H1 (cell line): ENCODE measurements at regions not wholly inside any gene's neighbourhood (a gene's known extent, or its start where the extent isn't known, plus 50 kb on each side); places are given as distances from the start of the nearest gene placed in this dataset.

Experiments
- CTCF ChIA-PET: fragments of 300-600 bp; sonication (Branson Sonifier 250); formaldehyde crosslinking; loops from one replicate; lab custom pipeline; 2021; ENCODE audit not compliant: partially characterized antibody; lab: Charles Lee
- POLR2A ChIA-PET: fragments of 300-600 bp; sonication (Branson Sonifier 250); formaldehyde crosslinking; loops from one replicate; lab custom pipeline; 2021; ENCODE audit warnings: inconsistent platforms; ENCODE audit not compliant: partially characterized antibody; lab: Charles Lee
- DNase-seq, 2 experiments: peaks; one replicate each; pipeline versions ENCODE4 v3.0.0 to v3.0.0-alpha.2; 2010 to 2022; ENCODE audit warnings: low spot score in 2 of 2, low read depth in 1 of 2, mixed read lengths in 1 of 2
- FAIRE-seq: peaks from 2 replicates; lab custom pipeline; 2011; peaks lifted over from hg19 to GRCh38; lab: Jason Lieb, UNC
- H2AFZ ChIP-seq: 2 replicates; pipeline ENCODE4 v1.8.1; 2012; ENCODE audit warnings: low read length, inconsistent platforms
- H2AK5ac ChIP-seq: 2 replicates; pipeline ENCODE4 v1.6.1; 2013; ENCODE audit warnings: low read depth, low read length
- H2BK120ac ChIP-seq: replicated peaks from 2 replicates; pipeline ENCODE3; 2013; ENCODE audit warnings: low read depth, low read length, inconsistent platforms
- H2BK12ac ChIP-seq: 2 replicates; pipeline ENCODE4 v1.6.1; 2013; ENCODE audit warnings: low read depth, low read length
- H2BK15ac ChIP-seq: 2 replicates; pipeline ENCODE4 v1.6.1; 2013; ENCODE audit warnings: low read length
- H2BK20ac ChIP-seq: 2 replicates; pipeline ENCODE4 v1.6.1; 2013; ENCODE audit warnings: low read length
- H2BK5ac ChIP-seq: 2 replicates; pipeline ENCODE4 v1.6.1; 2013; ENCODE audit warnings: low read depth, low read length
- H3K14ac ChIP-seq: 2 replicates; pipeline ENCODE4 v1.6.1; 2013; ENCODE audit warnings: inconsistent platforms; ENCODE audit not compliant: insufficient read length
- H3K18ac ChIP-seq: 2 replicates; pipeline ENCODE4 v1.6.1; 2013; ENCODE audit warnings: low read length; ENCODE audit errors: extremely low read depth
- H3K23ac ChIP-seq: 2 replicates; pipeline ENCODE4 v1.6.1; 2013; ENCODE audit warnings: inconsistent platforms; ENCODE audit not compliant: insufficient read length
- H3K23me2 ChIP-seq: 2 replicates; pipeline ENCODE4 v1.6.1; 2013; ENCODE audit warnings: low read depth, low read length
- H3K27ac ChIP-seq: 2 replicates; pipeline ENCODE4 v1.6.1; 2011; ENCODE audit warnings: low read depth, low read length, inconsistent platforms
- H3K27me3 ChIP-seq, 4 experiments: replicated peaks in 1 of 4; 1 replicate in 1 of 4; 2 replicates in 3 of 4; pipeline versions ENCODE4 v1.6.1 to v1.8.1; 2011 to 2013; ENCODE audit warnings: low read length in 3 of 4, mild to moderate bottlenecking in 3 of 4, inconsistent platforms in 2 of 4, mixed read lengths in 2 of 4, moderate library complexity in 1 of 4; ENCODE audit not compliant: control insufficient read depth in 3 of 4, insufficient read depth in 3 of 4; ENCODE audit errors: extremely low read depth in 1 of 4
- H3K36me3 ChIP-seq, 4 experiments: 2 replicates each; pipeline versions ENCODE4 v1.6.1 to v1.8.1; 2011 to 2013; ENCODE audit warnings: mild to moderate bottlenecking in 4 of 4, low read length in 3 of 4, moderate library complexity in 2 of 4, control low read depth in 1 of 4, inconsistent platforms in 1 of 4; ENCODE audit not compliant: insufficient read depth in 4 of 4, control insufficient read depth in 2 of 4
- H3K4ac ChIP-seq: replicated peaks from 2 replicates; pipeline ENCODE3; 2013; ENCODE audit warnings: low read length, low read depth, mixed read lengths, inconsistent platforms; ENCODE audit not compliant: insufficient read length
- H3K4me1 ChIP-seq, 4 experiments: replicated peaks in 1 of 4; 1 replicate in 1 of 4; 2 replicates in 3 of 4; pipeline versions ENCODE4 v1.6.1 to v1.8.1; 2011 to 2013; ENCODE audit warnings: low read length in 3 of 4, inconsistent platforms in 2 of 4, mixed read lengths in 1 of 4; ENCODE audit not compliant: insufficient read depth in 4 of 4, control insufficient read depth in 3 of 4
- H3K4me2 ChIP-seq, 2 experiments: 2 replicates each; pipeline versions ENCODE4 v1.6.1 to v1.8.1; 2011 to 2013; ENCODE audit warnings: low read depth in 2 of 2, low read length in 2 of 2, control low read depth in 1 of 2, inconsistent platforms in 1 of 2, mild to moderate bottlenecking in 1 of 2; ENCODE audit not compliant: insufficient read depth in 1 of 2
- H3K4me3 ChIP-seq, 4 experiments: fragments of 200-600, 300-600 bp in 1 of 4; sonication (generic), shearing (Covaris generic), sonication (Bioruptor Twin) in 1 of 4; 2 replicates each; pipeline versions ENCODE4 v1.5.1 to v1.8.1; 2011 to 2016; ENCODE audit warnings: low read length in 4 of 4, low read depth in 3 of 4, control low read depth in 2 of 4, inconsistent platforms in 2 of 4, mild to moderate bottlenecking in 2 of 4, mixed read lengths in 1 of 4, moderate library complexity in 1 of 4; ENCODE audit not compliant: insufficient read depth in 2 of 4; ENCODE audit errors: extremely low read depth in 1 of 4
- H3K56ac ChIP-seq: replicated peaks from 2 replicates; pipeline ENCODE3; 2013; ENCODE audit warnings: low read depth, mild to moderate bottlenecking, mixed read lengths, low read length, inconsistent platforms; ENCODE audit not compliant: insufficient read length
- H3K79me1 ChIP-seq: 2 replicates; pipeline ENCODE4 v1.6.1; 2013; ENCODE audit warnings: low read depth, low read length, control low read depth
- H3K79me2 ChIP-seq, 2 experiments: 2 replicates each; pipeline versions ENCODE4 v1.6.1 to v1.8.1; 2012 to 2013; ENCODE audit warnings: low read length in 2 of 2, mild to moderate bottlenecking in 2 of 2, inconsistent platforms in 1 of 2; ENCODE audit not compliant: insufficient read depth in 2 of 2, control insufficient read depth in 1 of 2
- H3K9ac ChIP-seq, 4 experiments: replicated peaks in 1 of 4; 1 replicate in 1 of 4; 2 replicates in 3 of 4; pipeline versions ENCODE4 v1.6.1 to v1.8.1; 2011 to 2013; ENCODE audit warnings: low read depth in 3 of 4, low read length in 3 of 4, control low read depth in 2 of 4, mild to moderate bottlenecking in 2 of 4, moderate library complexity in 2 of 4, inconsistent platforms in 1 of 4; ENCODE audit errors: extremely low read depth in 1 of 4
- H3K9me3 ChIP-seq, 2 experiments: 2 replicates each; pipeline versions ENCODE4 v1.6.1 to v1.8.1; 2012 to 2013; ENCODE audit warnings: mild to moderate bottlenecking in 2 of 2, moderate library complexity in 2 of 2, control low read depth in 1 of 2, inconsistent platforms in 1 of 2, low read depth in 1 of 2, low read length in 1 of 2, mixed read lengths in 1 of 2; ENCODE audit not compliant: insufficient read depth in 2 of 2
- H4K20me1 ChIP-seq, 2 experiments: replicated peaks in 1 of 2; 2 replicates each; pipeline versions ENCODE3 to v1.8.1; 2011 to 2013; ENCODE audit warnings: inconsistent platforms in 2 of 2, low read length in 2 of 2, mild to moderate bottlenecking in 1 of 2; ENCODE audit not compliant: insufficient read depth in 2 of 2, control insufficient read depth in 1 of 2
- H4K5ac ChIP-seq: 2 replicates; pipeline ENCODE4 v1.6.1; 2013; ENCODE audit warnings: low read length, low read depth, mixed read lengths, inconsistent platforms; ENCODE audit not compliant: insufficient read length
- H4K8ac ChIP-seq: 2 replicates; pipeline ENCODE4 v1.8.0; 2013; ENCODE audit warnings: mild to moderate bottlenecking, moderate library complexity, low read length, inconsistent platforms; ENCODE audit not compliant: insufficient read depth; ENCODE audit errors: extremely low read depth
- H4K91ac ChIP-seq: replicated peaks from 2 replicates; pipeline ENCODE3; 2013; ENCODE audit warnings: low read length, mixed read lengths, inconsistent platforms; ENCODE audit not compliant: insufficient read length
- BCL11A ChIP-seq, 2 experiments: IDR thresholded peaks; one replicate each; pipeline ENCODE4 v1.6.1; 2011; ENCODE audit warnings: low read depth in 2 of 2, low read length in 2 of 2, mild to moderate bottlenecking in 2 of 2
- EGR1 ChIP-seq: IDR thresholded peaks from 2 replicates; pipeline ENCODE4 v1.6.1; 2011; ENCODE audit warnings: low read depth, low read length, borderline replicate concordance
- KDM1A ChIP-seq: fragments of 200-600, 300-600 bp; sonication (generic); IDR thresholded peaks from 2 replicates; pipeline ENCODE4 v1.7.1; 2016; ENCODE audit warnings: mild to moderate bottlenecking, low read length, borderline replicate concordance
- POLR2A ChIP-seq, 2 experiments: IDR thresholded peaks; 1 replicate in 1 of 2; 2 replicates in 1 of 2; pipeline ENCODE4 v1.6.1; 2011; ENCODE audit warnings: low read depth in 2 of 2, low read length in 2 of 2, mild to moderate bottlenecking in 2 of 2; ENCODE audit errors: control extremely low read depth in 1 of 2
- RAD21 ChIP-seq, 2 experiments: IDR thresholded peaks in 1 of 2; conservative IDR thresholded peaks in 1 of 2; 2 replicates each; pipeline ENCODE4 v1.6.1; 2011; ENCODE audit warnings: low read depth in 2 of 2, low read length in 2 of 2, improper control_type of control experiment in 1 of 2, inconsistent platforms in 1 of 2, mild to moderate bottlenecking in 1 of 2, moderate library complexity in 1 of 2
- SP1 ChIP-seq: IDR thresholded peaks from 2 replicates; pipeline ENCODE4 v1.6.1; 2011; ENCODE audit warnings: low read depth, low read length
- TAF1 ChIP-seq: IDR thresholded peaks from 2 replicates; pipeline ENCODE4 v1.6.1; 2011; ENCODE audit warnings: mild to moderate bottlenecking, low read depth, low read length
- TAF7 ChIP-seq: optimal IDR thresholded peaks from 2 replicates; pipeline ENCODE3; 2011; ENCODE audit warnings: low read depth, mild to moderate bottlenecking, inconsistent platforms, low read length, moderate library complexity, borderline replicate concordance
- ZNF274 ChIP-seq: IDR thresholded peaks from 2 replicates; pipeline ENCODE4 v1.7.0; 2012; ENCODE audit warnings: low read length, borderline replicate concordance; ENCODE audit errors: extremely low read depth
- WGBS, 2 experiments: shearing (Covaris generic) in 1 of 2; methylation state at CpG; one replicate each; pipeline versions ENCODE4 v1.1.6 to v1.1.7; 2013 to 2015; ENCODE audit warnings: low lambda C conversion rate in 2 of 2, mixed read lengths in 2 of 2, inconsistent platforms in 1 of 2, low coverage in 1 of 2, missing lambda C conversion rate in 1 of 2; ENCODE audit not compliant: insufficient replicate concordance in 2 of 2, insufficient coverage in 1 of 2, insufficient read length in 1 of 2; ENCODE audit errors: extremely low coverage in 1 of 2, missing lambda C conversion rate in 1 of 2; 5-methylcytosine and 5-hydroxymethylcytosine counted together
- TF ChIP-seq, protein P1 (sequence below): IDR thresholded peaks from 2 replicates; pipeline ENCODE4 v1.6.1; 2012; ENCODE audit warnings: low read length, inconsistent platforms
- TF ChIP-seq, protein P2 (sequence below), 3 experiments: IDR thresholded peaks; 1 replicate in 2 of 3; 2 replicates in 1 of 3; pipeline versions ENCODE4 v1.5.1 to v1.6.1; 2011; ENCODE audit warnings: low read length in 3 of 3, mild to moderate bottlenecking in 3 of 3, inconsistent platforms in 2 of 3, low read depth in 1 of 3, moderate library complexity in 1 of 3; ENCODE audit not compliant: insufficient read depth in 1 of 3; ENCODE audit errors: control extremely low read depth in 1 of 3

DNA sequence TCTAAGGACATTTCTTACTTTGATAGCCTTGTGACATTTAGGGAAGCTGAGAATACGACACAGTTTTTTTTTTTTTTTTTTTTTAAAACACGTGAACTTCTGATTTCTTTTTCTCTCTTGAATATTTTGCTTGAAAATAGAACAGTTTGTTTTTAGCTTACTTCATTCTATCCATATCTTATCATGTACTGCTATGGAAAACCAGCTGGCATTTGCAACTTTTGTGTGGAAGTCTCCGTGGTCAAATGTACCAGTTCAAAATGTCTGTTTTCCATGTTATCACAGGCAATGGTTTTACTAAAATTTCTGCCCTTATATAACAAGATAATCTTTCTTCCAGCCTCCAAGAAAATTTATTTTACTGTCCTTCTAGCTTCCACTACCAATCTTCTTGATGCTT, 821.6 kb downstream of the DNAJB9 start:
- Histone ChIP-seq H2BK20ac (no peak overlapping the region), H3K4me3 (no peak overlapping the region), H3K4ac (no peak overlapping the region), H2AFZ (no peak overlapping the region), H3K4me2 (no peak overlapping the region), H3K27me3 (no peaks in the 10 kb centered on the region), H3K9me3 (no peaks in the 10 kb centered on the region), H3K14ac (no peak overlapping the region), H4K20me1 (no peaks in the 10 kb centered on the region), H4K91ac (no peak overlapping the region), H3K4me1 (no peaks in the 10 kb centered on the region), H3K18ac (no peak overlapping the region), H3K36me3 (no peaks in the 10 kb centered on the region), H2BK5ac (no peak overlapping the region), H2BK120ac (no peak overlapping the region), H2AK5ac (no peak overlapping the region), H4K8ac (no peak overlapping the region), H2BK15ac (no peak overlapping the region), H4K5ac (no peak overlapping the region), H3K23me2 (no peaks in the 10 kb centered on the region), H3K27ac (no peak overlapping the region), H3K56ac (no peak overlapping the region), H3K79me2 (no peaks in the 10 kb centered on the region), H3K9ac (no peak overlapping the region), H3K79me1 (no peaks in the 10 kb centered on the region), H2BK12ac (no peak overlapping the region), H3K23ac (no peak overlapping the region)
- 89% methylated on average over 3 of the region's 3 CpGs; no CpG with 5 or more reads in 1 of the 2 experiments for WGBS, 2 experiments
- ChIA-PET CTCF (no interaction called here), POLR2A (no interaction called here)
- DNase-seq (no peak), FAIRE-seq (no peak)
- TF ChIP-seq ZNF274 = no peak
- TF ChIP-seq, protein P1, sequence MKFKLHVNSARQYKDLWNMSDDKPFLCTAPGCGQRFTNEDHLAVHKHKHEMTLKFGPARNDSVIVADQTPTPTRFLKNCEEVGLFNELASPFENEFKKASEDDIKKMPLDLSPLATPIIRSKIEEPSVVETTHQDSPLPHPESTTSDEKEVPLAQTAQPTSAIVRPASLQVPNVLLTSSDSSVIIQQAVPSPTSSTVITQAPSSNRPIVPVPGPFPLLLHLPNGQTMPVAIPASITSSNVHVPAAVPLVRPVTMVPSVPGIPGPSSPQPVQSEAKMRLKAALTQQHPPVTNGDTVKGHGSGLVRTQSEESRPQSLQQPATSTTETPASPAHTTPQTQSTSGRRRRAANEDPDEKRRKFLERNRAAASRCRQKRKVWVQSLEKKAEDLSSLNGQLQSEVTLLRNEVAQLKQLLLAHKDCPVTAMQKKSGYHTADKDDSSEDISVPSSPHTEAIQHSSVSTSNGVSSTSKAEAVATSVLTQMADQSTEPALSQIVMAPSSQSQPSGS = no peak
- TF ChIP-seq SP1 = no peak
- TF ChIP-seq, protein P2, sequence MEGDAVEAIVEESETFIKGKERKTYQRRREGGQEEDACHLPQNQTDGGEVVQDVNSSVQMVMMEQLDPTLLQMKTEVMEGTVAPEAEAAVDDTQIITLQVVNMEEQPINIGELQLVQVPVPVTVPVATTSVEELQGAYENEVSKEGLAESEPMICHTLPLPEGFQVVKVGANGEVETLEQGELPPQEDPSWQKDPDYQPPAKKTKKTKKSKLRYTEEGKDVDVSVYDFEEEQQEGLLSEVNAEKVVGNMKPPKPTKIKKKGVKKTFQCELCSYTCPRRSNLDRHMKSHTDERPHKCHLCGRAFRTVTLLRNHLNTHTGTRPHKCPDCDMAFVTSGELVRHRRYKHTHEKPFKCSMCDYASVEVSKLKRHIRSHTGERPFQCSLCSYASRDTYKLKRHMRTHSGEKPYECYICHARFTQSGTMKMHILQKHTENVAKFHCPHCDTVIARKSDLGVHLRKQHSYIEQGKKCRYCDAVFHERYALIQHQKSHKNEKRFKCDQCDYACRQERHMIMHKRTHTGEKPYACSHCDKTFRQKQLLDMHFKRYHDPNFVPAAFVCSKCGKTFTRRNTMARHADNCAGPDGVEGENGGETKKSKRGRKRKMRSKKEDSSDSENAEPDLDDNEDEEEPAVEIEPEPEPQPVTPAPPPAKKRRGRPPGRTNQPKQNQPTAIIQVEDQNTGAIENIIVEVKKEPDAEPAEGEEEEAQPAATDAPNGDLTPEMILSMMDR (IDR thresholded peaks at IDR 0.05; ENCODE audit: control extremely low read depth in 1 of 3, insufficient read depth in 1 of 3, low read depth in 1 of 3, low read length in 3 of 3) = no peak
- TF ChIP-seq KDM1A = no peak
- no peak for TF ChIP-seq EGR1
- no peak for TF ChIP-seq TAF1
- TF ChIP-seq TAF7 = no peak
- TF ChIP-seq POLR2A (IDR thresholded peaks at IDR 0.05; ENCODE audit: control extremely low read depth in 1 of 2, low read depth in 2 of 2, low read length in 2 of 2) = no peak
- no peak for TF ChIP-seq BCL11A (IDR thresholded peaks at IDR 0.05; ENCODE audit: low read depth in 2 of 2, low read length in 2 of 2)
- TF ChIP-seq RAD21 (IDR thresholded peaks at IDR 0.05 in 1 of 2, conservative IDR thresholded peaks at IDR 0.05 in 1 of 2; ENCODE audit: low read depth in 2 of 2, low read length in 2 of 2) = no peak
